ENCODE measurements at regions not wholly inside any gene's neighbourhood (a gene's known extent, or its start where the extent isn't known, plus 50 kb on each side); places are given as distances from the start of the nearest gene placed in this dataset.

- no peak for DNase-seq (ENCODE audit: low read depth, low spot score)
These were observed 554.0 kb downstream of the MDFIC start for GRCh38 chr7:115475761-115476385.

DNA sequence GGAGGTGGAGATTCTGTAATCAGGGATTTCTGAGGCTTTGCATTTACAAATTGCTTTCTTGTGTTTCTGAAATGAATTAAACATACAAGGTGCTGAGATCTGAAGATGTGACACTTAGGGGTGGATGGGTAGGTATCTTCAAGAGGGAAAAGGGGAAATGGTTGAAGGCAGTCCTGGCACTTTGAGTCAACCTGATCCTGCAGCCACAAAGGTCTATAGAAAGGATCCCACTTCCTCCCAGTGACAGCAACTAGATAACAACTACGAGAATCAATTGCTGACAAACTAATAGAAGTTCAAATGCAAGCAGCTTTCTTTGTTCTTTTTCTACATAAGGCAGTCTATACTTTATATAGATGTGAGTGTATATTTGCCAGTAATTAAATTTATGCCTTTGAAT is 553.3 kb downstream of the MDFIC start:
- no peak for DNase-seq (ENCODE audit: low read depth, low spot score)

DNA sequence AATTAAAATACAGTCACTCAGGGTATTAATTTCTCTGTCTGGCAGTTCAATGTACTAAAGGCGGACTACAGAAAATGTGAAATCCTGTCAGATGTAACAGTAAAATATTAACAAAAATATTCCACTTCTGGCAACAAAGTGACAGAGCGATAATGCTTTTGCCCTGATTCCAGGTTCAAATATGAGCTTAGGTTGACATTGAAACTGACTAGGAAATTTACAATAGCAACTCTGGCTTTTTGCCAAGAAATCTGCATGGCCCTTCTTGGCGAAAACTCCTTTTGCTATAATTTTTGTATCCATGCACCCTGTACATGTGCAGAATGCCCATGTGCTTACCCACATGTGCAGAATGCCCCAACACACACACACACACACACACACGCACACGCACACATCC is 552.2 kb downstream of the MDFIC start:
- no peak for DNase-seq (ENCODE audit: low read depth, low spot score)

DNA sequence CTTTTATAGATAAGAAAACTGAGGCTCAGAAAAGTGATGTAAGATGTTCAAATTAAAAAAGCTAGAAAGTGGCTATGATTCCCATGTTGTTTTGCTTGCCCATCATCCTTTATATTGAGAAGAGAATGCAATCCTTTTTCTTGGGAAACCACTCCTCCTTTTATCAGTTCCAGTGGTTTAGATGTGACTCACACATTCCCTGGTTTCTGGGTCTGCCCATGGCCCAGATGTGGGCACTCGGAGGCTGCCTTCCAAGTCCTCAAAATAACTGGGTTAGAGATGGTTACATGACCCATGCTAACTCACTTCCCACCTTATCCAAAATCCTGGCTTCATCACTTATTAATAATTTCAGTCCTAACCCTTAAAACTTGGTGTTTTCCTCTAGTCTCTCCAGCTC is 550.0 kb downstream of the MDFIC start:
- DNase-seq (ENCODE audit: low read depth, low spot score): no peak

DNA sequence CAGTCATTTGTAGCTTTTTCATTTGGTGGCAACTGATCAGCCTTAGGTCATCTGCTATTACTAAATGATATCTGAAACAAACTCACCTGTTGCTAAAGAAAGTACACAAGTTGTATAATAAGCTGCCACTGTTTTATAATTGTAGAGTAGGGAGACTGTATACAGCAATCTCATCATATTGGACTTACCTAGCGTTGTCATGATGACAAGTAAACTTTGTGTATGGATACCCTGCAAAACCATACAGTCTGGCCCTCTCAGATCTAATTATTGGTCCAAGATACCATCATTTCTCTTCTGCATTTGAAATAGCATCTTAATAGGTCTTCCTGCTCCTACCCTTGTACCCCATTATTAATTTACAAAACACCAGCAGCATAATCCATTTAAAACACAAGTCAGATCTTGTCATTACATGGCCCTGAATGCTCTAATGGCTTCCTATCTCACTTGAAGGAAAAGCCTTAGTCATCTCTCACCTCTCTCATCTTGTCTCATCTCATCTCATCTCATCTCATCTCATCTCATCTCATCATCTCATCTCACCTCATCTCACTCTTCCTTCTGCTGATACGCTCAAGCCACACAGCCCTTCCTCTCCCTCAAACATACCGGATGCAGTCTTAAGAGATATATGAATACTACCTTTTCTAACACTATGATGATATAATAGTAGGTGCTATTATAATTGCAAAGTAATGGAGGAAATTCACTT is 540.6 kb downstream of the MDFIC start:
- no peak for DNase-seq (ENCODE audit: low read depth, low spot score)

DNA sequence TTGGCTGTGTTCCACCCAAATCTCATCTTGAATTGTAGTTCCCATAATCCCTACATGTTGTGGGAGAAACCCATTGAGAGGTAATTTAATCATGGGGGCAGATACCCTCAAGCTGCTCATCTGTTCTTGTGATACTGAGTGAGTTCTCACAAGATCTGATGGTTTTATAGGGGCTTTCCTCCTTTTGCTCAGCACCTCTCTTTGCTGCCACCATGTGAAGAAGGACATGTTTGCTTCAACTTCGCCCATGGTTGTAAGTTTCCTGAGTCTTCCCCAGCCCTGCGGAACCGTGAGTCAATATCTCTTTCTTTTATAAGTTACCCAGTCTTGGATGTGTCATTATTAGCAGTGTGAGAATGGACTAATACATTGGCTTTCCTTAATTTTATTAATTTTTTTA is 527.8 kb downstream of the MDFIC start:
- no peak for DNase-seq (ENCODE audit: low read depth, low spot score)

DNA sequence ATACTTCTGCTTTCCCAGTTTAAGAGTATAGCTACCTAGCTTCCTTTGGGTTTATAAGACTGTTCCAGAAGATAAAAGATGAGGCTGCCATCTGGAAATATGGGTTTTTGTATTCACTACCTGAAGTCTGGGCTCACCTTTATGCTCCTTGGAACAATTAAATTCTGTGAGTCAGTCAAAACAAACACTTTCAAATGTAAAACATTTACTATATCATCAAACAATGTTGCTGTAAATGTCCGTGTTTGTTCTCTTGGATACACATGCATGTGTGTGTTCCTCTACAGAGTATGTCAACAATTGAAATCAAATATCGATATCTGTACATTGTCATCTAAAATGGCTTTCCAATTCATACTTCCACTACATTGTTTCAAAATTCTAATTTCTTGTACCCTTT is 525.6 kb downstream of the MDFIC start:
- no peak for DNase-seq (ENCODE audit: low read depth, low spot score)

DNA sequence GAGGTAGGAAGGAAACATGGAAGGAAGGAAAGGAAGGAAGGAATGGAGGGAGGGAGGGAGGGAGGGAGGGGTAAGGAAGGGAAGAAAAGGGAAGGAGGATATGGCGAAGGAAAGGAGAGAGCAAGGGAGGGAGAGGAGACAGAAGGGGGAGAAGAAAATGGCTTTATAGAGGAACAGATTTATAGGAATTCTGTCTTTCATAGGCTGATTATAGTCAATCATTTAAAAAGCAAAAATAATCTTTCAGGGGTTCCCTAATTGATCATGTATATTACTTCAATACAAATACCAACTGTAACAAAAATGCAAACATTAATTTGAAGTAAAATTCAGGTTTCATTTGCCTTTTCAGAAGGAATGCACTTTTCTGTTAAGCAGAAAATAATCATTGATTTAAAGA is 519.1 kb downstream of the MDFIC start:
- DNase-seq (ENCODE audit: low read depth, low spot score): no peak

- DNase-seq (ENCODE audit: low read depth, low spot score): no peak
These were observed 513.3 kb downstream of the MDFIC start for GRCh38 chr7:115435178-115435577.

GRCh38 chr7:115429918-115430317 is 508.0 kb downstream of the MDFIC start:
- no peak for DNase-seq (ENCODE audit: low read depth, low spot score)

DNA sequence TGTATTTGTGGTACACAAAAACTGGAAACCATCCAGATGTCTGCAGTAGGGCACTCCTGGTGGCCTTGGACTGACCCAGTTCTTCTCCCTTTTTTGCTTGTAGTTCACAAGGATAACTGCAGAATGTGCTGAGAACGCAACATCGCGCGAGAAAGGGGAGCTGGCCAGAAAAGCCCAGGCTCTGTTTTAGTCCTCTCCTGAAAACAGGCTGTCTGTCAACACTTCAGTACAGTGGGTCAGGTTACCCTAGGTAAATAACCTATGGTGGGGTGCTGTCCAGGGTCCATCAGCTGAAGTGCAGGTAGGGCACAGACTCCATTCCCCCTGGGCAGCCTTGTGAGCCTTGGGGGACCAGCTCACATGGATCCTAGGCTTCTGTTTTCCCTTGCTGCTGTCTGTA is 495.8 kb downstream of the MDFIC start:
- DNase-seq (ENCODE audit: low read depth, low spot score): no peak

- no peak for DNase-seq (ENCODE audit: low read depth, low spot score)
These were observed 489.2 kb downstream of the MDFIC start for GRCh38 chr7:115410972-115411686.

DNA sequence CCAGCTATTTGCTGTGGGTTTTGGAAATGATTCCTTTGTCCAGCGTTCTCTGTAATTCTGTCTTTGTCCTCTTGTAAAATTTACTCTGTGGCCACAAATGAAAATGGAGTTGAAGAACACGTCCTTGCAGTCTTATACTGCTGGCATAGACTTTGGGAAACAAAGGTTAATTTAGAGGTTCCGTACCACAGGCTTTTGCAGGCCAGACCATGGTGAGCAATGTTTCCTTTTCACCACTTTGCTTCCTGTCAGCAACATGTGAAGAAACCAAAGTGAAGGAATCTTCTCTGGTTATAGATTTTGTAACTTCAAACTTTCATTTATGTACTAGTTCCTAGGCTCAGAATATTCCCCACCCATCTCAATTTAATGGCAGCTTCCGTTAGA is 488.5 kb downstream of the MDFIC start:
- DNase-seq (ENCODE audit: low read depth, low spot score): no peak

DNA sequence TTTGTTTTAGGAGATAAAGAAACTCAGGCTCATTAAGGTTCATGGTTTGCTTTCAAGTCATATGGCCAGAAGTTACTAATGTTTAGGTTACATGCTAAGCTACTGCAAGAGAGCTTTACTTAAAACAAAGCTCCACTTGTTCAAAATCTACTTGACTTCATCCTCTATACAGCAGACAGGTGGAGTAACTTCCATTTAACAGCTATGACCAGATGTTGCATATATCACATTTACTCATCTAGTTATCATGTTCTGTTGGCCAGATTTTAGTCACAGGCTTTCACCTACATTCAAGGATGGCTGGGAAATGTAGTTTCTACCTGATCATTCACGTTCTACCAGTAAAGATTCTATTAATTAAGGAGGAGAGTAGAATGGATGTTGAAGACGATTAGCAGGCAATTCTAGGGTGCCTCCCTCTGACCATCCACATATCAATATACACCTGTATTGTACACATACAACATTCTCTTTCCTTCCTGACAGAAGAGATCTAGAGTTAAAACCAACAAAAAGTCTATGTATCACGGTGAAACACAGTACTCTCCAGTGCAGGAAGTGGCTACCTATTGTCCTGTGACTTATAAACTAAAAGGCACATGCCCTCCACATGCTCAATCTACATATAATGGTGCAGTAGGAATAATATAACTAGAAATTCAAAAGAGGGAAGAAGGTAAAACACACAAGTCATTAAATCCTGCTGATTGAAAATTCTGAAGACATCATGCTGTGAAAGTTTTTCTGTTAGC is 488.0 kb downstream of the MDFIC start:
- no peak for DNase-seq (ENCODE audit: low read depth, low spot score)

GRCh38 chr7:115406219-115406618 is 484.3 kb downstream of the MDFIC start:
- DNase-seq (ENCODE audit: low read depth, low spot score): no peak

DNA sequence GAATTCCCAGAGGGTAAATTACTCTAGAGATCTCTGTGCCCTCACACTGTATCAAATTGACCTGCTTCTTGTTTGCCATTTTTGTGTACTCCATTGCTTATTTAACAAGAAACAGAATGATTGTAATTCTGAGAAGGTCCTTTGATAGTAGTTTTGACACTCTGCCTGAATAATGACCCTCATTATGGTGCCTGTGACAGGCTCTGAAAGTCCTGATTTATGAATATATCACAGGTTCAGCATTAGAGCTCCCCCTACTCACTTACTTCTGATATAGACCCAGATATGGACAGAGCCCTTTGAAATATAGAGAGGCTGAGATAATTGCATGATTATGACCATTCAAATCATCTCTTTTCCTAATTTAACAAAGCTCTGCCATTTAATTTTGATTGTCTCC is 465.2 kb downstream of the MDFIC start:
- no peak for DNase-seq (ENCODE audit: low read depth, low spot score)

GRCh38 chr7:115379321-115379720 is 457.4 kb downstream of the MDFIC start:
- no peak for DNase-seq (ENCODE audit: low read depth, low spot score)

DNA sequence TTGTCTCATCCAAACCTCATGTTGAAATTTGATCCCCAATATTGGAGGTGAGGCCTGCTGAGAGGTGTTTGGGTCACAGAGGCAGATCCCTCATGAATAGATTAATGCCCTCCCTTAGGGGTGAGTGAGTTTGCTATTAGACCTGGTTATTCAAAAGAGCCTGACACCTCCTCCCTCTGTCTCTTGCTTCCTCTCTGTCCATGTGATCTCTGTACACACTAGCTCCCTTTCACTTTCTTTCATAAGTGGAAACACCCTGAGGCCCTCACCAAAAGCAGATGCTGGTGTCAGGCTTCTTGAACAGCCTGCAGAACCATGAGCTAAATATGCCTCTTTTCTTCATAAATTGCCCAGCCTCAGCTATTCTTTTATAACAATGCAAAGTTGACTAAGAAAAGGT is 447.1 kb downstream of the MDFIC start:
- DNase-seq (ENCODE audit: low read depth, low spot score): no peak

- DNase-seq (ENCODE audit: low read depth, low spot score): no peak
These were observed 442.0 kb downstream of the MDFIC start for GRCh38 chr7:115363916-115364315.

GRCh38 chr7:115359955-115360354 is 438.1 kb downstream of the MDFIC start:
- DNase-seq (ENCODE audit: low read depth, low spot score): no peak

DNA sequence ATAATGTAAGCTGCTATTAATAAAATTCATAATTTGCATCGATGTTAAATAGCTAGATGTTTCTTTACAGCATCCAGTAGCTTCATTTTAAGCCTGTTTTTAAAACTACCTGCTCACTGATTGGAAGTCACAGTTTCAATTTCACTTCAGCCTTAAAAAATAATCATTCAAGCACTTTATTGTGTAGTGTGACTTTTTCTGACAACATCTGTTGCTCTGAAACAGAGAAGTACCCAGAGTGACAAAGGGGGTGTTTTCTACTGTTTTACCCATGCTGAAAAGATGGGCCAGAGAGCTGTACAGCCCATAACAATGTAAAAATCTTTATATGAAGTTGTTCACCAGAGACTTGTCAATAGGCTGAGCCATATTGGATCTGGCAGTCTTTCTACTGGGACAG is 437.2 kb downstream of the MDFIC start:
- no peak for DNase-seq (ENCODE audit: low read depth, low spot score)

GRCh38 chr7:115357703-115357999 is 435.8 kb downstream of the MDFIC start:
- DNase-seq (ENCODE audit: low read depth, low spot score): no peak
